HEK293 (cell line): ENCODE measurements at regions not wholly inside any gene's neighbourhood (a gene's known extent, or its start where the extent isn't known, plus 50 kb on each side); places are given as distances from the start of the nearest gene placed in this dataset.

Experiments
- HOXA7 ChIP-seq: sonication (generic); formaldehyde crosslinking; IDR thresholded peaks from 2 replicates; pipeline ENCODE4 v1.8.1; 2022; ENCODE audit warnings: missing genetic modification reagents, borderline replicate concordance
- MEIS1 ChIP-seq: sonication (generic); formaldehyde crosslinking; IDR thresholded peaks from 2 replicates; pipeline ENCODE4 v1.8.1; 2022; ENCODE audit warnings: missing genetic modification reagents, mild to moderate bottlenecking, borderline replicate concordance
- REST ChIP-seq: fragments of 450-650 bp; formaldehyde crosslinking; IDR thresholded peaks from 2 replicates; pipeline ENCODE4 v1.5.1; 2016; ENCODE audit warnings: missing biosample characterization, missing genetic modification characterization
- ZBTB48 ChIP-seq: fragments of 450-650 bp; formaldehyde crosslinking; IDR thresholded peaks from 2 replicates; pipeline ENCODE4 v1.5.1; 2016; ENCODE audit warnings: missing biosample characterization, missing genetic modification characterization
- ZFP37 ChIP-seq: fragments of 450-650 bp; formaldehyde crosslinking; IDR thresholded peaks from 2 replicates; pipeline ENCODE4 v1.5.1; 2016; ENCODE audit warnings: missing biosample characterization, missing genetic modification characterization
- ZNF214 ChIP-seq: fragments of 450-650 bp; formaldehyde crosslinking; IDR thresholded peaks from 2 replicates; pipeline ENCODE4 v1.5.1; 2017; ENCODE audit warnings: missing biosample characterization, mild to moderate bottlenecking, missing genetic modification characterization, borderline replicate concordance
- ZNF274 ChIP-seq, 2 experiments: fragments of 200-500 bp in 1 of 2; fragments of 450-650 bp in 1 of 2; sonication (Bioruptor generic) in 1 of 2; formaldehyde crosslinking in 1 of 2; IDR thresholded peaks; 2 replicates each; pipeline versions ENCODE4 v1.5.1 to v1.6.1; 2014 to 2016; ENCODE audit warnings: borderline replicate concordance in 1 of 2, inconsistent platforms in 1 of 2, low read length in 1 of 2, missing biosample characterization in 1 of 2, missing genetic modification characterization in 1 of 2
- ZNF677 ChIP-seq: fragments of 450-650 bp; IDR thresholded peaks from 2 replicates; pipeline ENCODE4 v1.5.0; 2018; ENCODE audit warnings: missing biosample characterization, mild to moderate bottlenecking, missing genetic modification characterization, moderate library complexity
- ZNF747 ChIP-seq: fragments of 450-650 bp; formaldehyde crosslinking; IDR thresholded peaks from 2 replicates; pipeline ENCODE4 v1.5.1; 2016; ENCODE audit warnings: missing biosample characterization, missing genetic modification characterization
- ZNF76 ChIP-seq: fragments of 450-650 bp; formaldehyde crosslinking; IDR thresholded peaks from 2 replicates; pipeline ENCODE4; 2016; ENCODE audit warnings: low read depth, missing biosample characterization, missing genetic modification characterization, borderline replicate concordance
- ZNF792 ChIP-seq: fragments of 450-650 bp; formaldehyde crosslinking; IDR thresholded peaks from 2 replicates; pipeline ENCODE4 v1.5.1; 2016; ENCODE audit warnings: missing biosample characterization, missing genetic modification characterization
- TF ChIP-seq, protein P1 (sequence below): fragments of 450-650 bp; formaldehyde crosslinking; IDR thresholded peaks from 2 replicates; pipeline ENCODE4 v1.5.1; 2016; ENCODE audit warnings: missing biosample characterization, missing genetic modification characterization

GRCh38 chr9:84177407-84177806, 163.2 kb downstream of the SLC28A3 start:
- TF ChIP-seq HOXA7 = no peak
- TF ChIP-seq, protein P1, sequence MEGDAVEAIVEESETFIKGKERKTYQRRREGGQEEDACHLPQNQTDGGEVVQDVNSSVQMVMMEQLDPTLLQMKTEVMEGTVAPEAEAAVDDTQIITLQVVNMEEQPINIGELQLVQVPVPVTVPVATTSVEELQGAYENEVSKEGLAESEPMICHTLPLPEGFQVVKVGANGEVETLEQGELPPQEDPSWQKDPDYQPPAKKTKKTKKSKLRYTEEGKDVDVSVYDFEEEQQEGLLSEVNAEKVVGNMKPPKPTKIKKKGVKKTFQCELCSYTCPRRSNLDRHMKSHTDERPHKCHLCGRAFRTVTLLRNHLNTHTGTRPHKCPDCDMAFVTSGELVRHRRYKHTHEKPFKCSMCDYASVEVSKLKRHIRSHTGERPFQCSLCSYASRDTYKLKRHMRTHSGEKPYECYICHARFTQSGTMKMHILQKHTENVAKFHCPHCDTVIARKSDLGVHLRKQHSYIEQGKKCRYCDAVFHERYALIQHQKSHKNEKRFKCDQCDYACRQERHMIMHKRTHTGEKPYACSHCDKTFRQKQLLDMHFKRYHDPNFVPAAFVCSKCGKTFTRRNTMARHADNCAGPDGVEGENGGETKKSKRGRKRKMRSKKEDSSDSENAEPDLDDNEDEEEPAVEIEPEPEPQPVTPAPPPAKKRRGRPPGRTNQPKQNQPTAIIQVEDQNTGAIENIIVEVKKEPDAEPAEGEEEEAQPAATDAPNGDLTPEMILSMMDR (tag by site-specific recombination) = no peak
- no peak for TF ChIP-seq REST (tag by site-specific recombination)
- TF ChIP-seq ZNF214 (tag by site-specific recombination) = no peak
- no peak for TF ChIP-seq ZFP37 (tag by site-specific recombination)
- TF ChIP-seq ZNF792 (tag by site-specific recombination) = no peak
- no peak for TF ChIP-seq MEIS1
- TF ChIP-seq ZNF274 (IDR thresholded peaks at IDR 0.05; ENCODE audit: low read length) = no peak
- no peak for TF ChIP-seq ZNF274 (tag by site-specific recombination; IDR thresholded peaks at IDR 0.05; ENCODE audit: borderline replicate concordance)
- TF ChIP-seq ZBTB48 (tag by site-specific recombination) = no peak
- TF ChIP-seq ZNF747 (tag by site-specific recombination) = no peak
- TF ChIP-seq ZNF76 (tag by site-specific recombination) = no peak
- no peak for TF ChIP-seq ZNF677 (tag by site-specific recombination)
